GM21528 (cell line): ENCODE measurements at regions not wholly inside any gene's neighbourhood (a gene's known extent, or its start where the extent isn't known, plus 50 kb on each side); places are given as distances from the start of the nearest gene placed in this dataset.
"Not testable (repeated sequence)": the region's sequence is repeated elsewhere in the genome, so short reads cannot be mapped to it uniquely, and the experiment has no call there.

Experiments used
- ATAC-seq: cut with Tn5 transposase; IDR thresholded peaks from one replicate; pipeline ENCODE4 v1.9.1; 2021; ENCODE audit warnings: mild to moderate bottlenecking, moderate library complexity; ENCODE audit not compliant: unreplicated experiment, low FRiP score

DNA sequence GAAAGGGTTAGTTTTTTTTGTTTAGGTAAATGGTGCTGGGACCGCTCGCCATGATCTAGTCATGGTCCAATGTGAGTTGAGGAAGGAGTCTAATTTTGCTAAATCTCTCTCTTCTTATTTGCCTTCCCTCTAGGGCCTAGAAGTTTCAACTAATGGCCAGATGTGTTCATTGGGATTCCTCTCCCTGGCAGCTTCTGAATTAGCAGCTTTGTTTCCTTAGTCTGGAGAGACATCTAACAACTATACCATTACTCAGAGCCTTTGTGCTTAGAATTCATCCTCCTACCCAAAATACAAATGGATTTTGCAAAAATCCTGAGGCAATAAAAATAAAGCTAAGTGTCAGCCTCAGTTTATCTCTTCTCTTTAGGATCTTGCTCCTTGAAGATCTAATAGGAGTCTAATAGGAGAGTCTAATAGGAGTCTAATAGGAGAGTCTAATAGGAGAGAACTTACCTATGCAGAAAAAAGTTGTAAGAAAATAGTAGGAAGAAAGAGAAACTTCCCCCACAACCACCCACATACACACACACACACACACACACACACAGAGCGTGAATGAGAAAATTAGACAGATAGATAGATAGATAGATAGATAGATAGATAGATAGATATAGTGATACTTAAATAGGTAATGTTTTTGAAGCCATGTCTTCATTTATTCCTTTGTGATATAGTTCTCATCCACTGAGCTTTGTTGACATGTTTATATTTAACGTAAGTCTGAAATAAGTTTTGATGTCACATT lies 980.5 kb upstream of the CNTN5 start:
- ATAC-seq = no peak

DNA sequence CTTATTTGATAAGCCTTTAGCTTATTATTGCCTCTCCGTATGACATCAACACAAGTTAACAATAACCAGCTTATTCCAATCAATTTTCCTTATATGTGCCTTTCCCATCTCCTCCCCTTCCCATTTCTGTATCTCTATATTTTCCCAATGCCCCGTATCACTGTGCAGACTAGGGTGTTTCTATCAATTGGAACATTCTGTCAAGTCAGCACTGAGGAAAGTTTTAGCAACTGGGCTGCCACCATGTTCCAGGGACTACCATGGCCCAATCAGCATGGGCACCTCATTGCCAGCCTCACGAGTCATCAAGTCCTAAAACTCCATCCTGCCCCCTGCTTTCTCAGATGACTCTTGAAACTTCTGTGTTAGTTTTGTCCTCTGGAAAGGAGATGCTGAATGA lies 973.1 kb upstream of the CNTN5 start:
- ATAC-seq = no peak

DNA sequence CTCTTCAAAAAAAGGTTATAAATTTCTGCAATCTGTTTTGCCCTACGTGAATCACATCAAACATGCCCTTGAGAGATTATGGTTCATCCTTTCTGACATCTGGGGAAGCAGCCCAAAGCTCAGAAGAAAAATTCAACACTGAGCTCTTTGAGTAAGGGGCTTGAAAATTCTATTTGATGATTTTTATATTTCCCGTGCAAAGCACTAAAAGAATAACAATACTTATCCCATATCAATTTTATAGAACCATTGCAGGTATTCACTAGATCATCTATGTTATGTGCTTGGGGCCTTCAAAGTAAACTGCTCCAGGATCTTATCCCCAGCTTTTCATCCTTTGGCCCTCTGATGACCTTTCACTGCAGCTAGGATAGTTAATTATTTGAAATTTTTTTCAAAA lies 966.9 kb upstream of the CNTN5 start:
- ATAC-seq = no peak

DNA sequence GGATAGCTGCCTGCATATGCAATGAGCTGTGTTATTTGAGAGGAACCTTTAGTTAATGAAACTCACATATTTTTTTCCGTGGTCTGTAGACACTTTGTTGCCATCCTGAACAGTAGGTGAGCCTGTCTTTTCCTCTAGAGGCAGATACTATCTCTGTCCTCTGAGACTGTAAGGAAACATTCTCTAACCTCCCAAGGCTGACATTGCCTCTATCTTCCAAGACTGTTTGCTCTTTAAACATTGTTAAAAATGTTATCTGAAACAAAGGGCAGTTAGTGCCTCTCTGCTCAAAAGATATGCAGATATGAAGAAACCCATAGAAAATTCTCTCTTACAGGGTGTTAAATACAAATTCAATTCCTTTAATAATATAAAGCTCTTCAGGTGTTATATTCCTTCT lies 963.8 kb upstream of the CNTN5 start:
- ATAC-seq = no peak

DNA sequence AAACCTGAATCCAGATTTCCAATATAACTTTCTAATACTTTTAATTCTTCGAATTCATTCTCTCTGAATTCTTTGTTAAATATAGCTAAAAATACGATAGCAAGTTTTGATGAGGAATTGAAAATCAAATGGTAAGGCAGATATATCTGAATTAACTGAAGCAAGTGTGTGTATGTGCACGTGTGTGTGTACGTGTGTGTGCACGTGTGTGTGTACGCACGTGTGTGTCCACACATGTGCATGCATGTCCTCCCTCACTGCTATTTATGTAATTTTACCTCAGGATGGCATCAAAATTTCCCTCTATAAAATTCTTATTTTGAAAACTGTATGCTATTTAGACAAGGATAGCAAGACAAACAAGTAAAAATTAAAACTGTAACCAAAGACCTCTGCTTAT lies 961.3 kb upstream of the CNTN5 start:
- no peak for ATAC-seq

DNA sequence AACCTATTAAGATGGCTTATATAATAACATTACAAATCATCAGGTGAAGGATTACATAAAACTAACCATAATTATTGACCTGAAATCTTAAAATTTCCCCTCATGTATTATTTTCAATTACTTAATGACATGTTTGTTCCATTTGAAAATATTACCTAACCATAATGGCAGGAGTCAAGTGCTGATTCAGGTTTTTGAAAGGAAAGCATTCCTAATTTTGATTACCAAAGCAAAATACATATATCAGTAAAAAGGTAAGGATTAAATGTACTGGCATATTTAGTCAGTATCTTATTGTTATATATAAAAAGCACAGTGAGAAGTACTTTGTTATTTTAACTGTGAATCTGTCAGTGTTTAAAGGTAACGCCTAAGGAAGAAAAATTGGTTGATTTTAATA lies 960.0 kb upstream of the CNTN5 start:
- ATAC-seq = no peak

DNA sequence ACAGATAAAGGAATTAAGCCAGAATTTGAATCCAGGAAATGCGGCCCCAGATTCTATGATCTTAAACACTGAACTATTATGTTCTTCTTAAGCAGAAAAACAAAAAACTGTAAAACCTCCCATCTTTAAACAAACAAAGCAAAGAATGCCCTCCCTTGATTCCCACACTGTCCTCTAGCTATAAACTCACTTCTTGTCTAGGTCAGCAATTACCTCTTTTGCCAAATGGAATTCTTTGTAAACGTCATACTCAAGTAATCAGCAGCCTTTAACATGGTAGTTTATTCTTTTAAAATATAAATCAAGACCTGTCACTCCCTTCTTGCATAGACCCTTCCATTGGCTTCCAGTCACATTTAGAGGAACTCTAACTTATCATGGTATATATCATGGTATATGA lies 958.9 kb upstream of the CNTN5 start:
- no peak for ATAC-seq

DNA sequence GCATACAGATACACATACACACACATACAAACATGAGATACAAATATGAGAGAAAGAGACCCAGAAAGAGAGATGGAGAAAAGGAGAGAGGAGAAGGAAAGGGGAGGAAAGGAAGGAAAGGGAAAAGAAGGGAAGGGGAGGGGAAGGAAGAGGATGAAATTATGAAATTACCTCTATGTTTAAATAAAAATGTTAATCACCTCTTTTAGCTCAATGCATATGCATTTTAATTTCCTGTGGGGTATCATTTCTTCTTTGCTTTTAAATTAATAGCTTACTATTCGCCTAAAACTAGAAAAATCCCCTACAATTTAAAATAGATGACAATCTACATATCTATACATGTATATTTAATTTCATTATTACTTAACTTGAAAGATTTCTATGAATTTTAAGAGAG lies 958.0 kb upstream of the CNTN5 start:
- ATAC-seq = no peak

DNA sequence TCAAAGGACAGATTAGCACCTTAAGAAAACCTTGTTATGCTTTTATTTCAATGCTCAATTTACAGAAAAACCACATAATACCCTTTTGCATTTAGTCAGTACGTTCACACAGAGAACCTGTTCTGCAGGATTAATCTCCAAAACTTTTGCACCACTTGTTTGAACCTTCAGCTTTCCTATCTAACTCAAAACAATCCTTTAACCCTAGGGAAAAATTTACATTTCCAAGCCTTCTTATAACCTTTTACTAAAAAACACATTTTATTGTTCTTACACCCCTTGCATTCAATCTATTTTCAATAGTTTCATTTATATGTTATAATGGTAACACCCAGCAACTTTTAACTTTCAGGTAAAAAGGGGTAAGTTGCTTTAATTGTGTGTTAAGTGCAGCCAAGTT lies 952.5 kb upstream of the CNTN5 start:
- no peak for ATAC-seq

DNA sequence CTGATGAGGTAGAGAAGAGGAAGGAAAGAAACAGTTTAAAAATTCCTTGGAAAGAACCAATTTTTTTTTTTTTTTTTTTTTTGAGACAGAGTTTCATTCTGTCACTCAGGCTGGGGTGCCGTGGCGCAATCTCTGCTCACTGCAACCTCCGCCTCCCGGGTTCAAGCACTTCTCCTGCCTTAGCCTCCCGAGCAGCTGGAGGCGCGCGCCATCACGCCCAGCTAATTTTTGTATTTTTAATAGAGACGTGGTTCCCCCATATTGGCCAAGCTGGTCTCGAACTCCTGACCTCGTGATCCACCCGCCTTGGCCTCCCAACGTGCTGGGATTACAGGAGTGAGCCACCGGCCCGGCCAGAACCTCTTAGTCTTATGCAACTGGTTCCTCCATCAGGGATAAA lies 951.6 kb upstream of the CNTN5 start:
- ATAC-seq = not testable (repeated sequence)

DNA sequence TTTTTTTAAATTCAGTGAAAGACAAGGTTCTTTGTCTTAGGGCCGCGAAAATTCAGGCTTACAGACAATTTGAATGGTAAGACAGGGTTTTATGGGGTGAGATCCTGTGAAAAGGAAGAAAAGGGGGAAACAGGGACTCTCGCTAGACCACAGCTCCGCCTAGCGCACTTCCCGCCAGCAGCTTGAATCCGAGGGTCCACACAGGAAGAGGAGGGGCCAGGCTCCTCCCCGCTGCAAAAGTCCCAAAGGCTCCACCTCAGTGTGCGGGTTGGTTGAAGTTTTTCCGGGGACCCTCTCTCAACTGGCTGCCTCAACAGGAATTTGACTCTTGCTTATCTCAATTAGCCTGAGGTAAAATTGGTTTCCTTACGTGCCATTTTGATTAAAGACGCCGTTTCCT lies 950.9 kb upstream of the CNTN5 start:
- no peak for ATAC-seq

DNA sequence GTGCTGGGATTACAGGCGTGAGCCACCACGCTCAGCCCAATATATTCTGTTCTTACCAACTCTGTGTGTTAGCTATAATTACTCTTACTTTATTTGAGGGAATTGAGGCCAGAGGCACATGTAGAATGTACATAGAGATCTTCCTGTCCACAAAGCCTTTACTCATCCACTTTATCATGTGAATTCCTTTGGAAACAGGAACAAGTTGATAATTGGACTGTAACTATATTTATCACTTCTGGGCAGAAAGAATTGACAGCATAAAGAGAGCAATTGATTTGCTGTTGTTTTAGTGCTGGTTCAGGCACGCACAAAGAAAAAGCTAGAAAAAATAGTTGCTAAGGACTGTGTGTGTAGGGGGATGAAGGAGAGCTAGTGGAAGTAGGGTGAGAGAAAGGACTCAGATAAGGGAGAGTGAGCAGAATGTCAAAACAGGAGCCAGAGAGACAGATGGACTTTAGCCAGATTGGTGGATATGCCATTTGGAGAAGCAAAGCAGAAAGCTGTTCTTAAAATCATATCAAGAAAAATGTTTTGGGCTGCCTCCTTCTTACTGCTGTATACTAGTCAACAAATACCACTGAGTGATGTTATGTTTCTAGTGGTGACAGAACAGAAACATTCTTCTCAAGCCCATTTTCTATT lies 929.8 kb upstream of the CNTN5 start:
- no peak for ATAC-seq

DNA sequence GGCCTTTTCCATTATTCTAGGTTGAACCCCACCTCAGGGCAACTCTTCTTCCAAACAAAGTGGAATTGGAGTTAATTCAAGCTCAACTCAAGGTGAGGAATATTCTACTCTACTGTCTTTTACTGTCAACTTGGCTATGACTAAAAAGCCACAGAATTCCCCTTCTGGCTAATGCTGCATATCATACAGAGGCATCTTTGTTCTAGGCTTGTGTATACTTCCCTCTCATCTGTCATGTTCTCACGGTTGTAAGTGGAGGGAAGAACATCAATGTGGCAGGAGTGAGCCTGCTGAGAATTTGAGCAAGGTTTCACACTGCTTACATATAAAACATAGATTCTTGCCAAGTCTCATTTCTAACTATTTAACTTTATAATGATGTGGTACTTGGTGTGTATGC lies 921.4 kb upstream of the CNTN5 start:
- ATAC-seq = no peak

DNA sequence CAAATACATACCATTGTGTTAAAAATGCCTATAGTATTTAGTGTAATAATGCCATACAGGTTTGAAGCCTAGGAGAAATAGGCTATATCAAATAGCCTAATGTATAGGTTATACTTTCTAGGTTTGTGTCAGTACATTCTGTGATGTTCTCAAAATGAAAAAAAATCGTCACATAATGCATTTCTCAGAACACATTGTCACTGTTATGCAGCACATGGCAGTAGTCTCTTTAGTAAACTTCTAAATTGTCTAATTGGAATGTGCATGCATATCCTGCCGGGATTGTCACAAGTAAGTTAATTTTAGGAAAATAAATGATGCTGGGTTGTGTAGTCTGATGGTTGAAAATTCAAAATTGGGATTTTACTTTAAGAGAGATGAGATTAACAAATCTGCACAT lies 920.1 kb upstream of the CNTN5 start:
- no peak for ATAC-seq

DNA sequence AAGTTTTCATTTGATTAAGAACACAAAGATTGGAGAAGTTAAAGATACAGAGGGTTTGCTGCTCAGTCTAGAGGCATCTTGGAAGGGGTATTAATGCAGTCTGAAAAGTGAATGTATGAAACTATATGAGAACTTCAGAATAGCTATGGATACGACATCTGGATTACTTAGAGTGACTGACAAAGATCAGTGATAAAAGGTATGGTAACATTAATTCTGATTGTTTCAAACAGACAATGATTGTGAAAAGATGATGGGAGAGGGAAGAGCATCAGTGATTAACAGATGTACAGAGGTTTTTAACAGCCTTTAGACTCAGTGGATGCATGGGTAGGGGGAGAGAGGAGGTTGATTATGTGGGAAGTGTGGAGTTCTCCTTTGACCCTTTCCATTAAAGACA lies 919.4 kb upstream of the CNTN5 start:
- ATAC-seq = no peak

DNA sequence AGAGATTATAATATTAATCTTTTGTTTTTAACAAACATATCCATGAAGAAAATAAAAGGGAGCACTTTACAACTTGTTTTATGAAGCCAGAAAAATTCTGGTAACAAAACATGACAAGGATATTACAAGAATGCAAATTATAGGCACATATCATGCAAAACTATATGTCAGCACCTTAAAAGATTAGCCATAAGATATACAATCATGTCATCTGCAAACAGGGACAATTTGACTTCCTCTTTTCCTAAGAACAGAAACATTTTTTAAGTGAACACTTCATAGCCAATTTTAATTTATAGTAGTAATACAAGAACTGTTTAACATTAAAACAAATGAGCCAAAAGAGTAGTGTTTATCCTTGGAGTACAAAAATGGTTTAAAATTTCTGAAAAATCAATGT lies 916.5 kb upstream of the CNTN5 start:
- no peak for ATAC-seq

DNA sequence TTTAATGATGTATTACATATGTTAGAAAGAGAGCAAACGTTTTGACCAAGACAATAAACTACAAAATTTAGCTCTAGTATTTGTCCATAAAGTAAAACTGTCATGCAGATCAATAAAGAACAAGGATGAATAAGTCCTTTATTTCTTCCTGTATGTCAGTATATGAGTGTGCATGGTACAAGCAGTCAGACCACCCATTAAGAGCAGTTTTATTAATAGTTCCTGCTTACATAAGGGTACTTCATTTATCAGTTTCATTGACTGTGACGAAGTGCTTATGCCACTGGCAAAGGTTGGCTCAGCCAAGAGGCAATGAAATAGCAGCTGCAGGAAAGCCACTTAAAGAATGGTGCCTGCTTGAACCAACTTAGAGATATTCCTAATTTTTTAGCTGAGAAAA lies 913.0 kb upstream of the CNTN5 start:
- no peak for ATAC-seq

DNA sequence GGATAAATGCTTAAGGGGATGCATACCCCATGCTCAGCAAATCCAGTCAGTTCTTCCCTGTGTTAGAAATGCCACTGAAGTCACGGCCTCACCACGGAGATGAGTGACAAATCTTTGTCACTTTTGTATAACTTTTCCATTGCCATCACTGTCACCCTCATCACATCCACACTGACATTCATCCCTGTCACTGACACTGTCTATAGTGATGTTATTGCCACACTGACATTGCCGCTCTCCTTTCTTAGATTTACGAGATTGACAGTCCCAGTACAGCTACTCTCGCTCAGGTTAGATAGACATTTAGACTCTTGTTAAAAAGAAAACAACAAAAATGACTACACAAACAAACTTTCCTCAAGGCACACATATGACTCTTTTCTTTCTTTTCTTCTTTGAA lies 910.7 kb upstream of the CNTN5 start:
- no peak for ATAC-seq

DNA sequence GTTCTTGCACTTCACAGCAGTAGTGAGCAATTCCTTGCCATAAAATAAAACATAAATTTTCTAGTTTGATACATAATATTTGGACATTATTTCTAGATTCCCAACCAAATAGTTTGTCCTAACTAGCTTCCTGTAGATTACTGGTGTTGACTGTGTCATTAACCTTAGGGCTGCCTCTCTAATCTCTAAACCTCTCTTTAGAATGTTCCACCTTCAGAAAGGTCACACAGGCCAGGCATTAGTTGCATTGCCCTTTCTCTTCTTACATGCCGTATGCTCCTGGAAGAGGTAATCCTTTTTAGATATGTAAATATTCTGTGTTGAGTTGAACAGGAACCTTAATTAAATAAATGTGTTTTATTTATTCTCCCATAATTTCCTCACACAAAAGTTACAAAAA lies 904.9 kb upstream of the CNTN5 start:
- no peak for ATAC-seq

DNA sequence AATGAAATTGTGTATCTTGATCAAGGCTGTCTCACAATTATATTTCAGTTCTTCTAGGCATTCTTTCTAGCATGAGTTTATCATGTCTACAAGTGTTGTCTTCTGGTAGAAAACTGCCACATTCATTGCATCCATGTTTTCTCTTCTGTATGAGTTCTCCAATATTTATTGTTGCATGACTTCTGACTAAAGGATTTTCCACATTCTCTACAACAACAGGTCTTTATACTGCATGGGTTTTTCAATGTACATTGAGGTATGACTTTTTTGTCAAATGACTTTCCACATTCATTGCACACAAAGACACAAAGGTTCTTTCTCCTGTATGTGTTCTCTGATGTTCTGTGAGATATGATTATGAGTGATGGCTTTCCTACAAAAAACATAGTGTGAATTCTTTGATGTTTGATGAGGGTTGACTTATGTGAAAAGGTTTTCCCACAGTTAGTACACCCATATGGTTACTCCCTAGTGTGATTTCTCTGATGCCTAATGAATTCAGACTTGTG lies 890.6 kb upstream of the CNTN5 start:
- no peak for ATAC-seq

DNA sequence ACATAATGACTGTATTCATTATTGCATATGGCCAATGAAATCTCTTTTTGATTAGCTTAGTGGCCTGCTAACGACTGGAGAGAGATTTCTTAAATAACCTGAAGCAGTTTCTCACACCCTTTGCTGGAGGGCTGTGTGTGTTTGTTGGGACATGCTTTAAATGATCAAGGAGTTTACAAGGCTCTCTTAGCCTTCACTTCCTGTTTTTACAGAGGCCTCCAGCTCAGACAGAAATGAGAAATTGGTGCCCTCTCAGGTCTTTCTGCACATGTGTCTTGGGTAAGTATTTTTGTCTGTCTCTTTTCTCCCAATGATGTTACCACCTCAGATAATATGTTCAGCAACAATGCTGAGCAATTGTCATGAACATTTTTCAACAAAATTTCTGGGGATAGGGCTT lies 884.4 kb upstream of the CNTN5 start:
- ATAC-seq = no peak

DNA sequence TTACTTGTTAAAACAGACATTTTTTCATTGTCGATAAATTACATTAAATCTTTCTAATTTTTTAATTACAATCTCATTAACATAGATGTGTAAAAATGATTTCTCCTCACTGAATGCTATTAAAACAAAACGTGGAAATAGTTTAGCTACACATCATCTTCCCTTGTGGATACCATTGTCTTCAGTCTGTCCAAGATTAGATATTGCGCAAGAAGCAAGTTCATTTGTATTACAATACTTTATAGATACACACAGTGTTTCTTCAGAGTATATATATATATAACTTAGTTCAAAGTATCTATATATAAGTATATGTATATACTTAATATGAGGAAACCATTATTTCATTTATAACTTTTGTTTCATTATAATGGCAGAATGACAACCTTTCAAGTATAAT lies 883.3 kb upstream of the CNTN5 start:
- ATAC-seq = no peak
